SU-DHL-6 (cell line): ENCODE measurements at regions not wholly inside any gene's neighbourhood (a gene's known extent, or its start where the extent isn't known, plus 50 kb on each side); places are given as distances from the start of the nearest gene placed in this dataset.

Experiments
- H2AFZ ChIP-seq: fragments of 200-600 bp; sonication (generic); 2 replicates; pipeline ENCODE4 v1.6.1; 2014; ENCODE audit warnings: low read depth, mild to moderate bottlenecking, moderate library complexity, mixed read lengths, antibody characterized with exemption, low read length; ENCODE audit not compliant: severe bottlenecking
- H3F3A ChIP-seq: fragments of 200-600 bp; shearing (Covaris generic); 2 replicates; pipeline ENCODE4 v1.6.0; 2016; ENCODE audit warnings: antibody characterized with exemption, mild to moderate bottlenecking; ENCODE audit not compliant: insufficient read depth
- H3K27ac ChIP-seq: fragments of 200-600 bp; sonication (generic); 2 replicates; pipeline ENCODE4 v1.5.1; 2016; ENCODE audit warnings: low read depth, mild to moderate bottlenecking, low read length, moderate library complexity, mixed read lengths
- H3K27me3 ChIP-seq: fragments of 200-600 bp; sonication (generic), shearing (Covaris generic); 2 replicates; pipeline ENCODE4 v1.6.0; 2014; ENCODE audit warnings: mild to moderate bottlenecking, low read length
- H3K36me3 ChIP-seq: fragments of 200-600 bp; sonication (generic); 2 replicates; pipeline ENCODE4 v1.6.1; 2014; ENCODE audit warnings: mild to moderate bottlenecking, low read length, mixed read lengths
- H3K4me2 ChIP-seq: fragments of 300-600, 200-600 bp; shearing (Covaris generic), sonication (generic); 2 replicates; pipeline ENCODE4 v1.6.0; 2014; ENCODE audit warnings: low read length, low read depth, mild to moderate bottlenecking; ENCODE audit not compliant: poor library complexity, severe bottlenecking
- H3K4me3 ChIP-seq: fragments of 200-600 bp; sonication (generic); 2 replicates; pipeline ENCODE4 v1.5.1; 2014; ENCODE audit warnings: antibody characterized with exemption, low read length, mild to moderate bottlenecking, mixed read lengths; ENCODE audit not compliant: insufficient read depth, poor library complexity, severe bottlenecking
- H3K79me2 ChIP-seq: fragments of 200-600 bp; sonication (generic); 2 replicates; pipeline ENCODE4 v1.6.1; 2014; ENCODE audit warnings: mild to moderate bottlenecking, low read length, moderate library complexity; ENCODE audit not compliant: insufficient read depth
- H3K9ac ChIP-seq: fragments of 200-600 bp; sonication (generic); 2 replicates; pipeline ENCODE4 v1.7.0; 2014; ENCODE audit warnings: mild to moderate bottlenecking, low read length
- H3K9me2 ChIP-seq: fragments of 200-600 bp; sonication (generic); replicated peaks from 2 replicates; pipeline ENCODE4 v1.6.1; 2014; ENCODE audit warnings: low read length; ENCODE audit not compliant: insufficient read depth
- H3K9me3 ChIP-seq: fragments of 200-600 bp; sonication (generic); 2 replicates; pipeline ENCODE4 v1.6.1; 2014; ENCODE audit warnings: low read length, mixed read lengths; ENCODE audit not compliant: insufficient read depth
- H4K20me1 ChIP-seq: fragments of 200-600 bp; sonication (generic); 2 replicates; pipeline ENCODE4 v1.6.1; 2014; ENCODE audit warnings: low read depth, mild to moderate bottlenecking, antibody characterized with exemption, low read length, moderate library complexity, mixed read lengths
- EZH2phosphoT487 ChIP-seq: fragments of 200-600 bp; sonication (generic), shearing (Covaris generic); conservative IDR thresholded peaks from 2 replicates; pipeline ENCODE4 v1.6.1; 2018; ENCODE audit warnings: mild to moderate bottlenecking, antibody characterized with exemption, low read length, moderate library complexity, mixed read lengths
- TF ChIP-seq, protein P1 (sequence below): fragments of 200-600 bp; sonication (generic); IDR thresholded peaks from one replicate; pipeline ENCODE4 v1.5.1; 2017; ENCODE audit warnings: antibody characterized with exemption, mild to moderate bottlenecking, low read length, moderate library complexity; ENCODE audit not compliant: insufficient read depth, poor library complexity, severe bottlenecking

DNA sequence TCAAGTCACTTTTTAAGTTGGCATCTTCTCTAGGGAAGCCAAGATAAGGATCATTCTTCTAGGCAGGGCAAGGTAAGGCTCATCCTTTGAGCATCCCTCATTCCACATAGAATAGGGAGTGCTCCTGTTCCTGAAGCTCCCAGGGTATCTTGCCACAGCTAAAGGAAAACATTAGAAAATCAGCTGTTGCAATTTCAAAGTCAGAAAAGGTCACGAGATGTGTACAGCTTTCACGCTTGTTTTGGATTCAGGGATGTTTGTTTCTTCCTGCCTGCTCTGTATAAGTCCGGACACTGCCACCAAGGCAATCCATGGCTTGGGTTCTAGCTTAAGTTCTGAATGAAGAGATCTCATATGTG, 153.2 kb downstream of the SH3BGRL2 start:
- H3K79me2 ChIP-seq: no peaks in the 10 kb centered on the region
- H3K9me3 ChIP-seq: no peaks in the 10 kb centered on the region
- no peak overlapping the region for H3K4me2 ChIP-seq
- no peak overlapping the region for H2AFZ ChIP-seq
- H3K27ac ChIP-seq: no peak overlapping the region
- H3F3A ChIP-seq: no peaks in the 10 kb centered on the region
- H3K36me3 ChIP-seq: no peaks in the 10 kb centered on the region
- H3K4me3 ChIP-seq: no peak overlapping the region
- no peaks in the 10 kb centered on the region for H3K27me3 ChIP-seq
- no peak overlapping the region for H3K9ac ChIP-seq
- H3K9me2 ChIP-seq: no peaks in the 10 kb centered on the region
- H4K20me1 ChIP-seq: no peaks in the 10 kb centered on the region
- TF ChIP-seq EZH2phosphoT487: no peak
- TF ChIP-seq, protein P1, sequence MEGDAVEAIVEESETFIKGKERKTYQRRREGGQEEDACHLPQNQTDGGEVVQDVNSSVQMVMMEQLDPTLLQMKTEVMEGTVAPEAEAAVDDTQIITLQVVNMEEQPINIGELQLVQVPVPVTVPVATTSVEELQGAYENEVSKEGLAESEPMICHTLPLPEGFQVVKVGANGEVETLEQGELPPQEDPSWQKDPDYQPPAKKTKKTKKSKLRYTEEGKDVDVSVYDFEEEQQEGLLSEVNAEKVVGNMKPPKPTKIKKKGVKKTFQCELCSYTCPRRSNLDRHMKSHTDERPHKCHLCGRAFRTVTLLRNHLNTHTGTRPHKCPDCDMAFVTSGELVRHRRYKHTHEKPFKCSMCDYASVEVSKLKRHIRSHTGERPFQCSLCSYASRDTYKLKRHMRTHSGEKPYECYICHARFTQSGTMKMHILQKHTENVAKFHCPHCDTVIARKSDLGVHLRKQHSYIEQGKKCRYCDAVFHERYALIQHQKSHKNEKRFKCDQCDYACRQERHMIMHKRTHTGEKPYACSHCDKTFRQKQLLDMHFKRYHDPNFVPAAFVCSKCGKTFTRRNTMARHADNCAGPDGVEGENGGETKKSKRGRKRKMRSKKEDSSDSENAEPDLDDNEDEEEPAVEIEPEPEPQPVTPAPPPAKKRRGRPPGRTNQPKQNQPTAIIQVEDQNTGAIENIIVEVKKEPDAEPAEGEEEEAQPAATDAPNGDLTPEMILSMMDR: no peak

- H3K27ac ChIP-seq: no peak overlapping the region
- no peak overlapping the region for H2AFZ ChIP-seq
- H3K9ac ChIP-seq: no peak overlapping the region
- no peaks in the 10 kb centered on the region for H4K20me1 ChIP-seq
- H3K36me3 ChIP-seq: no peaks in the 10 kb centered on the region
- no peaks in the 10 kb centered on the region for H3K79me2 ChIP-seq
- no peaks in the 10 kb centered on the region for H3K9me2 ChIP-seq
- H3K9me3 ChIP-seq: no peaks in the 10 kb centered on the region
- no peak overlapping the region for H3K4me2 ChIP-seq
- H3K27me3 ChIP-seq: no peaks in the 10 kb centered on the region
- TF ChIP-seq, protein P1: no peak
- TF ChIP-seq EZH2phosphoT487: no peak
- H3F3A ChIP-seq: no peaks in the 10 kb centered on the region
- H3K4me3 ChIP-seq: no peak overlapping the region
These were observed 152.7 kb downstream of the SH3BGRL2 start for GRCh38 chr6:79783670-79784394.

GRCh38 chr6:79782792-79783580, 151.9 kb downstream of the SH3BGRL2 start:
- Histone ChIP-seq H3K4me3 (no peak overlapping the region), H3K9me2 (no peaks in the 10 kb centered on the region), H3F3A (no peaks in the 10 kb centered on the region), H3K9me3 (no peaks in the 10 kb centered on the region), H3K27ac (no peak overlapping the region), H2AFZ (no peak overlapping the region), H3K79me2 (no peaks in the 10 kb centered on the region), H3K27me3 (no peaks in the 10 kb centered on the region), H3K4me2 (no peak overlapping the region), H4K20me1 (no peaks in the 10 kb centered on the region), H3K9ac (no peak overlapping the region), H3K36me3 (no peaks in the 10 kb centered on the region)
- TF ChIP-seq EZH2phosphoT487: no peak

GRCh38 chr6:79781916-79782315, 150.8 kb downstream of the SH3BGRL2 start:
- Histone ChIP-seq H3K4me3 (no peak overlapping the region), H3K9me2 (no peaks in the 10 kb centered on the region), H3F3A (no peaks in the 10 kb centered on the region), H3K79me2 (no peaks in the 10 kb centered on the region), H3K27me3 (no peaks in the 10 kb centered on the region), H3K9me3 (no peaks in the 10 kb centered on the region), H4K20me1 (no peaks in the 10 kb centered on the region), H3K27ac (no peak overlapping the region), H3K4me2 (no peak overlapping the region), H3K36me3 (no peaks in the 10 kb centered on the region), H3K9ac (no peak overlapping the region), H2AFZ (no peak overlapping the region)
- TF ChIP-seq, protein P1: no peak
- TF ChIP-seq EZH2phosphoT487: no peak
